ENCODE measurements at regions not wholly inside any gene's neighbourhood (a gene's known extent, or its start where the extent isn't known, plus 50 kb on each side); places are given as distances from the start of the nearest gene placed in this dataset.

DNA sequence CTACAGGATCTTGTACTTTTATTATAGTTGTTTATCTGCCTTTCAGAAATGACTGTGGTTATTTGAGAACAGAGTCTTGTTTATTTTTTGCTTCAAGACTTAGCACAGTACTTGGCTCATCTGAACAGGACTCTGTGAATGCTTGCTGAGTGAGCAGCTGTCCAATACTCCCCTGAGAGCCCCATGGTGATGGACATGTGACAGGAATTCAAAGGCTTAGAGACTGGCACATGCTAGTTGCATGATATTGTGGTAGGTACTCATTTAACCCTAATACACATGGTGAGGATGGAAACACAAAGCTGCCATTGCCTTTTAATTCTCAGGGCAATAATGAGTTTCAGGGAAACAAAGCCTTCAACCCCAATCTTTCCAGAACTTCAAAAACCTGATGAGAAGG, 97.3 kb downstream of the GEMIN8 start:
- H3K4me3 ChIP-seq (ENCODE audit: low read depth in 2 of 2, low read length in 2 of 2), result no peak overlapping the region
- no TSS peak for BruUV-seq (replicated peaks)
- ChIA-PET CTCF (no interaction called here), POLR2A (no interaction called here)
- DNase-seq (ENCODE audit: low read depth, low spot score) (no peak), ATAC-seq (no peak)
- no peaks in the 10 kb centered on the region for H3K27me3 ChIP-seq (ENCODE audit: control insufficient read depth, insufficient read depth, low read length)
- TF ChIP-seq, protein P1, sequence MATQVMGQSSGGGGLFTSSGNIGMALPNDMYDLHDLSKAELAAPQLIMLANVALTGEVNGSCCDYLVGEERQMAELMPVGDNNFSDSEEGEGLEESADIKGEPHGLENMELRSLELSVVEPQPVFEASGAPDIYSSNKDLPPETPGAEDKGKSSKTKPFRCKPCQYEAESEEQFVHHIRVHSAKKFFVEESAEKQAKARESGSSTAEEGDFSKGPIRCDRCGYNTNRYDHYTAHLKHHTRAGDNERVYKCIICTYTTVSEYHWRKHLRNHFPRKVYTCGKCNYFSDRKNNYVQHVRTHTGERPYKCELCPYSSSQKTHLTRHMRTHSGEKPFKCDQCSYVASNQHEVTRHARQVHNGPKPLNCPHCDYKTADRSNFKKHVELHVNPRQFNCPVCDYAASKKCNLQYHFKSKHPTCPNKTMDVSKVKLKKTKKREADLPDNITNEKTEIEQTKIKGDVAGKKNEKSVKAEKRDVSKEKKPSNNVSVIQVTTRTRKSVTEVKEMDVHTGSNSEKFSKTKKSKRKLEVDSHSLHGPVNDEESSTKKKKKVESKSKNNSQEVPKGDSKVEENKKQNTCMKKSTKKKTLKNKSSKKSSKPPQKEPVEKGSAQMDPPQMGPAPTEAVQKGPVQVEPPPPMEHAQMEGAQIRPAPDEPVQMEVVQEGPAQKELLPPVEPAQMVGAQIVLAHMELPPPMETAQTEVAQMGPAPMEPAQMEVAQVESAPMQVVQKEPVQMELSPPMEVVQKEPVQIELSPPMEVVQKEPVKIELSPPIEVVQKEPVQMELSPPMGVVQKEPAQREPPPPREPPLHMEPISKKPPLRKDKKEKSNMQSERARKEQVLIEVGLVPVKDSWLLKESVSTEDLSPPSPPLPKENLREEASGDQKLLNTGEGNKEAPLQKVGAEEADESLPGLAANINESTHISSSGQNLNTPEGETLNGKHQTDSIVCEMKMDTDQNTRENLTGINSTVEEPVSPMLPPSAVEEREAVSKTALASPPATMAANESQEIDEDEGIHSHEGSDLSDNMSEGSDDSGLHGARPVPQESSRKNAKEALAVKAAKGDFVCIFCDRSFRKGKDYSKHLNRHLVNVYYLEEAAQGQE (IDR thresholded peaks at IDR 0.05; ENCODE audit: insufficient read depth in 1 of 2, low read depth in 2 of 2, low read length in 1 of 2), result no peak
- TF ChIP-seq TCF7L2 (IDR thresholded peaks at IDR 0.05; ENCODE audit: low read depth, low read length) (no peak), SIN3A (IDR thresholded peaks at IDR 0.05; ENCODE audit: borderline replicate concordance, insufficient read depth, low read depth, low read length) (no peak), CTCF (IDR thresholded peaks at IDR 0.05) (no peak), POLR2AphosphoS5 (IDR thresholded peaks at IDR 0.05; ENCODE audit: low read depth, low read length) (no peak)
- intact Hi-C loops (cut with micrococcal nuclease; ENCODE audit: unreplicated experiment), result no loop called here
- no peaks in the 10 kb centered on the region for H3K9me3 ChIP-seq (ENCODE audit: control insufficient read depth, insufficient read depth, low read depth, low read length)
- in situ Hi-C loops (cut with HindIII; ENCODE audit: low pct_unique_long_range_greater_than_20kb, low sequenced_read_pairs), result no loop called here
- no peaks in the 10 kb centered on the region for H3K36me3 ChIP-seq (ENCODE audit: control insufficient read depth, insufficient read depth, low read length)
- H3K27ac ChIP-seq (ENCODE audit: low read length), result no peak overlapping the region
- H3K4me1 ChIP-seq (ENCODE audit: control insufficient read depth, insufficient read depth, low read length), result no peaks in the 10 kb centered on the region

DNA sequence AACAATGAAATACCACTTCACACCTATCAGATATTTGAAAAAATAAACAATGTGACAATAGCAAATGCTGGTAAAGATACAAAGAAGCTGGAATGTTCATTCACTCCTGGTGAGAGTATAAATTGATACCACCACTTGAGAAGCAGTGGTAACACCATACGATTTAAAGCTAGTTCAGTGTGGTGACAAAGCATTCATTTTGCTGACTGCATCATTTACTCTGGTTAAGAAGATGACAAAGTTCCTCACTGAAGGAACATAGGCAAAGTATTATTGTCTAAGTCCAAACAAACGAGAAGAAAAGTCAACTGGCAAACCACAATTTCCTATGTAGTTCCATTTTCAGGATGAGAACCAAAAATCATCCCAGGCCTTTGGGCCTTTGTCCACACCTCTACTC, 102.5 kb downstream of the GEMIN8 start:
- H3K27ac ChIP-seq (ENCODE audit: low read length), result no peak overlapping the region
- ChIA-PET CTCF (no interaction called here), POLR2A (no interaction called here)
- BruUV-seq (replicated peaks), result no TSS peak
- H3K4me3 ChIP-seq (ENCODE audit: low read depth in 2 of 2, low read length in 2 of 2), result no peak overlapping the region
- no peak for DNase-seq (ENCODE audit: low read depth, low spot score)
- H3K36me3 ChIP-seq (ENCODE audit: control insufficient read depth, insufficient read depth, low read length), result no peaks in the 10 kb centered on the region
- intact Hi-C loops (cut with micrococcal nuclease; ENCODE audit: unreplicated experiment) (no loop called here), in situ Hi-C loops (cut with HindIII; ENCODE audit: low pct_unique_long_range_greater_than_20kb, low sequenced_read_pairs) (no loop called here)
- no peaks in the 10 kb centered on the region for H3K27me3 ChIP-seq (ENCODE audit: control insufficient read depth, insufficient read depth, low read length)
- no peaks in the 10 kb centered on the region for H3K9me3 ChIP-seq (ENCODE audit: control insufficient read depth, insufficient read depth, low read depth, low read length)
- TF ChIP-seq, protein P1 (IDR thresholded peaks at IDR 0.05; ENCODE audit: insufficient read depth in 1 of 2, low read depth in 2 of 2, low read length in 1 of 2), result no peak
- TF ChIP-seq POLR2AphosphoS5 (IDR thresholded peaks at IDR 0.05; ENCODE audit: low read depth, low read length) (no peak), CTCF (IDR thresholded peaks at IDR 0.05) (no peak), TCF7L2 (IDR thresholded peaks at IDR 0.05; ENCODE audit: low read depth, low read length) (no peak), SIN3A (IDR thresholded peaks at IDR 0.05; ENCODE audit: borderline replicate concordance, insufficient read depth, low read depth, low read length) (no peak)
- H3K4me1 ChIP-seq (ENCODE audit: control insufficient read depth, insufficient read depth, low read length), result no peaks in the 10 kb centered on the region
- ATAC-seq, result no peak
